Heart left ventricle (tissue), 16 donors: ENCODE measurements at regions not wholly inside any gene's neighbourhood (a gene's known extent, or its start where the extent isn't known, plus 50 kb on each side); places are given as distances from the start of the nearest gene placed in this dataset.

ENCODE experiments used
- ATAC-seq, 4 donors: fragments of 200-7000 bp; cut with Tn5 transposase; one replicate each; pipeline ENCODE4 v1.9.1; 2020 to 2022; ENCODE audit warnings: moderate library complexity in 4 of 4, mild to moderate bottlenecking in 3 of 4, moderate number of reproducible peaks in 1 of 4
- DNase-seq, 5 donors: peaks; one replicate each; pipeline ENCODE4 v3.0.0-alpha.2; 2020
- H3K27ac ChIP-seq, 12 donors: fragments of 200-600 bp; sonication (generic) in 4 of 12; one replicate each; pipeline versions ENCODE4 v1.5.0 to v1.8.0; 2016 to 2022; ENCODE audit warnings: mild to moderate bottlenecking in 2 of 12
- H3K27me3 ChIP-seq, 9 donors: fragments of 200-600 bp; sonication (generic) in 2 of 9; one replicate each; pipeline versions ENCODE4 v1.5.1 to v1.8.0; 2016 to 2022; ENCODE audit warnings: mild to moderate bottlenecking in 3 of 9
- H3K36me3 ChIP-seq, 9 donors: fragments of 200-600 bp; sonication (generic) in 2 of 9; one replicate each; pipeline versions ENCODE4 v1.5.0 to v1.8.0; 2018 to 2022; ENCODE audit warnings: mild to moderate bottlenecking in 2 of 9
- H3K4me1 ChIP-seq, 12 donors: fragments of 200-600 bp; sonication (generic) in 4 of 12; one replicate each; pipeline versions ENCODE4 v1.5.0 to v1.8.0; 2016 to 2022; ENCODE audit warnings: mild to moderate bottlenecking in 3 of 12
- H3K4me3 ChIP-seq, 12 donors: fragments of 200-600 bp; sonication (generic) in 4 of 12; one replicate each; pipeline versions ENCODE4 v1.5.0 to v1.8.0; 2017 to 2022; ENCODE audit warnings: mild to moderate bottlenecking in 9 of 12, moderate library complexity in 4 of 12
- H3K9me3 ChIP-seq, 12 donors: fragments of 200-600 bp; sonication (generic) in 4 of 12; one replicate each; pipeline versions ENCODE4 v1.5.0 to v1.8.0; 2016 to 2022; ENCODE audit warnings: mild to moderate bottlenecking in 1 of 12
- POLR2A ChIP-seq, 2 donors: fragments of 450-650 bp; IDR thresholded peaks; one replicate each; pipeline ENCODE4 v1.6.1; 2017; ENCODE audit warnings: antibody characterized with exemption in 2 of 2, mild to moderate bottlenecking in 2 of 2, moderate library complexity in 2 of 2
- WGBS, 4 donors: extraction: QIAGEN DNeasy Blood & Tissue Kit in 2 of 4; methylation state at CpG; one replicate each; pipeline versions ENCODE4 v1.1.5 to v1.1.7; 2013 to 2018; 5-methylcytosine and 5-hydroxymethylcytosine counted together
- intact Hi-C, 10 donors: fragments of 100-400 bp; cut with DNase I; formaldehyde crosslinking; loops; one replicate each; pipeline versions ENCODE4 v1.11.1 to v1.14.2; 2022
- TF ChIP-seq, protein P1 (sequence below), 12 donors: fragments of 200-600 bp; sonication (generic) in 4 of 12; IDR thresholded peaks; one replicate each; pipeline versions ENCODE4 v1.5.0 to v1.8.0; 2018 to 2022; ENCODE audit warnings: antibody characterized with exemption in 12 of 12, mild to moderate bottlenecking in 5 of 12
- donor health status: ischemic (EF 13 %, LVEDD 7.1; RV severe dilation, severe dysfunction).
- donor health status: healthy with polysubstance abuse.
- donor health status: DM: no; HTN: yes; CAD: no.
- donor health status: DM: no; HTN: no; CAD: no.
- donor health status: ischemic (EF 25% LVEDD 6.9; RV normal size, moderate dysfunction).
- donor health status: ischemic (EF 25% LVEDD 5.7; RV mildly dilated, moderate dysfunction).
- donor health status: healthy.
- donor health status: DM: yes; HTN: yes; CAD: no.
- donor health status: ischemic (EF 35%, LVEDD 5.7; RV mildly dilated, moderate dysfunction).
- donor health status: nonischemic (EF 11% LVEDD 7.7; RV severe dilation, severe dysfunction).
- donor health status: DM: yes; HTN: yes; CAD: no.
- donor health status: PGD.
- donor health status: ischemic (EF 29% LVEDD 5.4; RV normal size, mild dysfunction).
- donor health status: nonischemic (EF 23%, LVEDD 6.1; RV moderate dilation, normal function).

DNA sequence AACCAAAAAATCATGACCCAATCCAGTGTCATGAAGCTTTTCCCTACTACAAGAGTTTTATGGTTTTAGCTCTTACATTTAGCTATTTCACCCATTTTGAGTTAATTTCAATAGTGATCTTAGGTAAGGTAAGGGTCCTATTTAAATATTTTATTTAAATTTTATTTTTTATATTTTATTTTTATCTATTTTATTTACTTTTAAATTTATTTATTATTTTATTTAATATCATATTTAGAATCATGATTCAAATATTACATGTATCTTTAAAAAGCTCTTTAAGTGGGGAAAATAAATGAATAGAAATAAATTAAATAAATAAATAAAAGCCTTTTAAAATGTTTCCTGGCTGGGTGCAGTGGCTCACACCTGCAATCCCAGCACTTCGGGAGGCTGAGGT is 276.0 kb downstream of the SKIDA1 start:
- Histone ChIP-seq H3K27ac (no peak overlapping the region), H3K4me3 (no peak overlapping the region), H3K9me3 (no peaks in the 10 kb centered on the region), H3K4me1 (no peaks in the 10 kb centered on the region), H3K27me3 (no peaks in the 10 kb centered on the region), H3K36me3 (no peaks in the 10 kb centered on the region)
- ATAC-seq (no peak), DNase-seq (no peak)
- TF ChIP-seq POLR2A (IDR thresholded peaks at IDR 0.05): no peak
- TF ChIP-seq, protein P1, sequence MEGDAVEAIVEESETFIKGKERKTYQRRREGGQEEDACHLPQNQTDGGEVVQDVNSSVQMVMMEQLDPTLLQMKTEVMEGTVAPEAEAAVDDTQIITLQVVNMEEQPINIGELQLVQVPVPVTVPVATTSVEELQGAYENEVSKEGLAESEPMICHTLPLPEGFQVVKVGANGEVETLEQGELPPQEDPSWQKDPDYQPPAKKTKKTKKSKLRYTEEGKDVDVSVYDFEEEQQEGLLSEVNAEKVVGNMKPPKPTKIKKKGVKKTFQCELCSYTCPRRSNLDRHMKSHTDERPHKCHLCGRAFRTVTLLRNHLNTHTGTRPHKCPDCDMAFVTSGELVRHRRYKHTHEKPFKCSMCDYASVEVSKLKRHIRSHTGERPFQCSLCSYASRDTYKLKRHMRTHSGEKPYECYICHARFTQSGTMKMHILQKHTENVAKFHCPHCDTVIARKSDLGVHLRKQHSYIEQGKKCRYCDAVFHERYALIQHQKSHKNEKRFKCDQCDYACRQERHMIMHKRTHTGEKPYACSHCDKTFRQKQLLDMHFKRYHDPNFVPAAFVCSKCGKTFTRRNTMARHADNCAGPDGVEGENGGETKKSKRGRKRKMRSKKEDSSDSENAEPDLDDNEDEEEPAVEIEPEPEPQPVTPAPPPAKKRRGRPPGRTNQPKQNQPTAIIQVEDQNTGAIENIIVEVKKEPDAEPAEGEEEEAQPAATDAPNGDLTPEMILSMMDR (IDR thresholded peaks at IDR 0.05): no peak
- intact Hi-C loops: no loop called here
- 93 to 96% (median 94%) methylated on average over 1 of the region's 1 CpG for WGBS, 4 donors

- no peaks in the 10 kb centered on the region for H3K4me1 ChIP-seq
- H3K4me3 ChIP-seq: no peak overlapping the region
- TF ChIP-seq, protein P1 (IDR thresholded peaks at IDR 0.05): no peak
- no peak for TF ChIP-seq POLR2A (IDR thresholded peaks at IDR 0.05)
- 89 to 90% (median 89%) methylated on average over 1 of the region's 1 CpG for WGBS, 4 donors
- no peak for ATAC-seq
- no peak overlapping the region for H3K27ac ChIP-seq
- intact Hi-C loops: no loop called here
- DNase-seq: no peak
- H3K27me3 ChIP-seq: no peaks in the 10 kb centered on the region
- no peaks in the 10 kb centered on the region for H3K9me3 ChIP-seq
- H3K36me3 ChIP-seq: no peaks in the 10 kb centered on the region
Observed at GRCh38 chr10:21247592-21247991, 277.9 kb downstream of the SKIDA1 start.

- DNase-seq: no peak
- no peak for ATAC-seq
- Histone ChIP-seq H3K4me3 (no peak overlapping the region), H3K9me3 (no peaks in the 10 kb centered on the region), H3K36me3 (no peaks in the 10 kb centered on the region), H3K27ac (no peak overlapping the region), H3K27me3 (no peaks in the 10 kb centered on the region), H3K4me1 (peaks cover 0 to 2% (median 0%) of the 10 kb centered on the region in 12 donors)
- no peak for TF ChIP-seq POLR2A (IDR thresholded peaks at IDR 0.05)
- TF ChIP-seq, protein P1 (IDR thresholded peaks at IDR 0.05): no peak
- intact Hi-C loops: no loop called here
- WGBS, 4 donors: 94 to 97% (median 95%) methylated on average over 5 of the region's 5 CpGs
Observed at GRCh38 chr10:21246178-21246577, 279.3 kb downstream of the SKIDA1 start.

DNA sequence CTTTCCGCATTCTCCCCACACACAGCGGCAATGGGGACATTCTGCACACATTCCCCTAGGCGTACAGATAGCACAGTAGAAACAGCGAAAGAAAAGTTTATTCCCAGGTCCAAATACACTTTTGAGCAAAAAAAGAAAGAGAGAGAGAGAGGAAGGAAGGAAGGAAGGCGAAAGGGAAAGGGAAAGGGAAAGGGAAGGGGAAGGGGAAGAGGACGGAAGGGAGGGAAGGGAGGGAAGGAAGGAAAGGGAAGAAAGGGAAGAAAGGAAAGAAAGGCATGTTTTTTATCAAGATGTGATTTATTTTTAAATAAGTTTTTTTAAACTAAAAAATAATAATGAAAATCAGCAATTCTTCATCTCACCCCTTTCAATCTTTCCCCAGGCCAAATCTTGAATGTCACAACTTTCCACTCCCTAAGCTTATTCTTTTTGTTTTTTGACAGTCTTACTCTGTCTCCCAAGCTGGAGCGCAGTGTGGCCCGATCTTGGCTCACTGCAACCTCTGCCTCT is 281.7 kb downstream of the SKIDA1 start:
- Histone ChIP-seq H3K36me3 (no peaks in the 10 kb centered on the region), H3K9me3 (no peaks in the 10 kb centered on the region), H3K4me3 (no peak overlapping the region), H3K4me1 (peaks cover 0 to 3% (median 0%) of the 10 kb centered on the region in 12 donors), H3K27ac (no peak overlapping the region), H3K27me3 (no peaks in the 10 kb centered on the region)
- no peak for DNase-seq
- intact Hi-C loops: no loop called here
- TF ChIP-seq, protein P1 (IDR thresholded peaks at IDR 0.05): no peak
- no peak for TF ChIP-seq POLR2A (IDR thresholded peaks at IDR 0.05)
- WGBS, 4 donors: 89 to 94% (median 91%) methylated on average over 8 of the region's 8 CpGs
- no peak for ATAC-seq
